ENCODE measurements at regions not wholly inside any gene's neighbourhood (a gene's known extent, or its start where the extent isn't known, plus 50 kb on each side); places are given as distances from the start of the nearest gene placed in this dataset.

GRCh38 chr10:121005948-121006587 is 154.9 kb downstream of the WDR11 start:
- no peaks in the 10 kb centered on the region for H3K27me3 ChIP-seq (ENCODE audit: insufficient read depth, low read length, poor library complexity, severe bottlenecking)
- H3F3A ChIP-seq (ENCODE audit: low read depth): no peaks in the 10 kb centered on the region
- H3K4me2 ChIP-seq (ENCODE audit: low read depth, low read length, poor library complexity, severe bottlenecking): no peak overlapping the region
- peaks cover 15% of the 10 kb centered on the region; the same call in 1 of the 2 replicates for H3K9me3 ChIP-seq (ENCODE audit: insufficient read depth, low read depth, low read length)
- no peaks in the 10 kb centered on the region for H3K4me1 ChIP-seq (ENCODE audit: insufficient read depth, low read length, poor library complexity, severe bottlenecking)
- no peak overlapping the region for H2AFZ ChIP-seq (ENCODE audit: low read length)
- H3K4me3 ChIP-seq (ENCODE audit: low read length, poor library complexity, severe bottlenecking): no peak overlapping the region
- H3K9me2 ChIP-seq (replicated peaks; ENCODE audit: low read depth, low read length): no peaks in the 10 kb centered on the region
- no peaks in the 10 kb centered on the region for H4K20me1 ChIP-seq (ENCODE audit: insufficient read depth, low read length, poor library complexity, severe bottlenecking)
- no peaks in the 10 kb centered on the region for H3K36me3 ChIP-seq (ENCODE audit: insufficient read depth, low read length)
- no peak for TF ChIP-seq CTCF (conservative IDR thresholded peaks at IDR 0.05; ENCODE audit: low read length)
- no peak for TF ChIP-seq EZH2phosphoT487 (IDR thresholded peaks at IDR 0.05; ENCODE audit: borderline replicate concordance)
- no peak overlapping the region for H3K9ac ChIP-seq (ENCODE audit: low read depth, low read length, poor library complexity, severe bottlenecking)
- no peaks in the 10 kb centered on the region for H3K79me2 ChIP-seq (ENCODE audit: insufficient read depth, low read length)

- Histone ChIP-seq H4K20me1 (ENCODE audit: insufficient read depth, low read length, poor library complexity, severe bottlenecking) (no peaks in the 10 kb centered on the region), H3K9me2 (replicated peaks; ENCODE audit: low read depth, low read length) (no peaks in the 10 kb centered on the region), H3K4me3 (ENCODE audit: low read length, poor library complexity, severe bottlenecking) (no peak overlapping the region), H3K27me3 (ENCODE audit: insufficient read depth, low read length, poor library complexity, severe bottlenecking) (no peaks in the 10 kb centered on the region), H3F3A (ENCODE audit: low read depth) (no peaks in the 10 kb centered on the region), H3K9me3 (ENCODE audit: insufficient read depth, low read depth, low read length) (peaks cover 15% of the 10 kb centered on the region; the same call in 1 of the 2 replicates), H3K36me3 (ENCODE audit: insufficient read depth, low read length) (no peaks in the 10 kb centered on the region), H3K79me2 (ENCODE audit: insufficient read depth, low read length) (no peaks in the 10 kb centered on the region), H3K4me1 (ENCODE audit: insufficient read depth, low read length, poor library complexity, severe bottlenecking) (no peaks in the 10 kb centered on the region), H3K4me2 (ENCODE audit: low read depth, low read length, poor library complexity, severe bottlenecking) (no peak overlapping the region), H2AFZ (ENCODE audit: low read length) (no peak overlapping the region), H3K9ac (ENCODE audit: low read depth, low read length, poor library complexity, severe bottlenecking) (no peak overlapping the region)
- TF ChIP-seq EZH2phosphoT487 (IDR thresholded peaks at IDR 0.05; ENCODE audit: borderline replicate concordance) (no peak), CTCF (conservative IDR thresholded peaks at IDR 0.05; ENCODE audit: low read length) (no peak)
These were observed 156.1 kb downstream of the WDR11 start for GRCh38 chr10:121007264-121007663.

GRCh38 chr10:121015916-121016315 is 164.8 kb downstream of the WDR11 start:
- Histone ChIP-seq H3K4me1 (ENCODE audit: insufficient read depth, low read length, poor library complexity, severe bottlenecking) (no peaks in the 10 kb centered on the region), H3F3A (ENCODE audit: low read depth) (no peaks in the 10 kb centered on the region), H2AFZ (ENCODE audit: low read length) (no peak overlapping the region), H3K4me2 (ENCODE audit: low read depth, low read length, poor library complexity, severe bottlenecking) (no peak overlapping the region), H3K9ac (ENCODE audit: low read depth, low read length, poor library complexity, severe bottlenecking) (no peak overlapping the region), H3K4me3 (ENCODE audit: low read length, poor library complexity, severe bottlenecking) (no peak overlapping the region), H3K27me3 (ENCODE audit: insufficient read depth, low read length, poor library complexity, severe bottlenecking) (no peaks in the 10 kb centered on the region), H3K9me3 (ENCODE audit: insufficient read depth, low read depth, low read length) (0 out of 2 replicates have a peak, but pooled peaks cover 5% of the 10 kb centered on the region), H4K20me1 (ENCODE audit: insufficient read depth, low read length, poor library complexity, severe bottlenecking) (no peaks in the 10 kb centered on the region), H3K79me2 (ENCODE audit: insufficient read depth, low read length) (no peaks in the 10 kb centered on the region), H3K9me2 (replicated peaks; ENCODE audit: low read depth, low read length) (no peaks in the 10 kb centered on the region), H3K36me3 (ENCODE audit: insufficient read depth, low read length) (no peaks in the 10 kb centered on the region)
- TF ChIP-seq EZH2phosphoT487 (IDR thresholded peaks at IDR 0.05; ENCODE audit: borderline replicate concordance) (no peak), CTCF (conservative IDR thresholded peaks at IDR 0.05; ENCODE audit: low read length) (no peak)
